Activated CD4-positive, alpha-beta T cell treated with anti-CD3 and anti-CD28 coated beads, Interleukin-2, amount 10 ng/mL, durations not matched to agents 24 days and 14 days (primary cell): ENCODE measurements at regions not wholly inside any gene's neighbourhood (a gene's known extent, or its start where the extent isn't known, plus 50 kb on each side); places are given as distances from the start of the nearest gene placed in this dataset.

Experiments
- DNase-seq: peaks from one replicate; pipeline ENCODE4 v3.0.0; 2022
- H3K27ac Mint-ChIP-seq: one replicate; pipeline ENCODE4 v1.8.0; 2022; ENCODE audit warnings: mild to moderate bottlenecking, mixed read lengths
- H3K27me3 Mint-ChIP-seq: one replicate; pipeline ENCODE4 v1.8.0; 2022; ENCODE audit warnings: mixed read lengths
- H3K36me3 Mint-ChIP-seq: one replicate; pipeline ENCODE4 v1.8.0; 2022; ENCODE audit warnings: low read depth, mild to moderate bottlenecking, mixed read lengths
- H3K4me1 Mint-ChIP-seq: one replicate; pipeline ENCODE4 v1.8.0; 2021; ENCODE audit warnings: mixed read lengths
- H3K4me3 Mint-ChIP-seq: one replicate; pipeline ENCODE4 v1.8.0; 2022; ENCODE audit warnings: mild to moderate bottlenecking, moderate library complexity, mixed read lengths
- H3K9me3 Mint-ChIP-seq: one replicate; pipeline ENCODE4 v1.8.0; 2021; ENCODE audit warnings: mixed read lengths
- intact Hi-C: fragments of 100-400 bp; cut with micrococcal nuclease; formaldehyde crosslinking; loops from one replicate; pipeline ENCODE4 v1.15.1; 2023

- H3K9me3 Mint-ChIP-seq: no peaks in the 10 kb centered on the region
- H3K36me3 Mint-ChIP-seq: no peaks in the 10 kb centered on the region
- no peak overlapping the region for H3K27ac Mint-ChIP-seq
- intact Hi-C loops: no loop called here
- no peaks in the 10 kb centered on the region for H3K4me1 Mint-ChIP-seq
- no peaks in the 10 kb centered on the region for H3K27me3 Mint-ChIP-seq
- H3K4me3 Mint-ChIP-seq: no peak overlapping the region
- DNase-seq: no peak
Observed at GRCh38 chr11:82586581-82586980, 147.1 kb downstream of the FAM181B start.

- no peak for DNase-seq
- no peak overlapping the region for H3K4me3 Mint-ChIP-seq
- no peaks in the 10 kb centered on the region for H3K36me3 Mint-ChIP-seq
- H3K4me1 Mint-ChIP-seq: no peaks in the 10 kb centered on the region
- H3K27me3 Mint-ChIP-seq: no peaks in the 10 kb centered on the region
- intact Hi-C loops: no loop called here
- H3K27ac Mint-ChIP-seq: no peak overlapping the region
- H3K9me3 Mint-ChIP-seq: no peaks in the 10 kb centered on the region
Observed at GRCh38 chr11:82577246-82577645, 156.4 kb downstream of the FAM181B start.

- Mint-ChIP-seq H3K4me3 (no peak overlapping the region), H3K27me3 (no peaks in the 10 kb centered on the region), H3K4me1 (peaks cover 3% of the 10 kb centered on the region), H3K27ac (no peak overlapping the region), H3K36me3 (no peaks in the 10 kb centered on the region), H3K9me3 (peaks cover 4% of the 10 kb centered on the region)
- DNase-seq: no peak
- intact Hi-C loops: no loop called here
Observed at GRCh38 chr11:82560836-82561235, 172.8 kb downstream of the FAM181B start.

GRCh38 chr11:82559609-82560008, 174.1 kb downstream of the FAM181B start:
- intact Hi-C loops: no loop called here
- no peak for DNase-seq
- Mint-ChIP-seq H3K4me1 (peaks cover 3% of the 10 kb centered on the region), H3K4me3 (no peak overlapping the region), H3K27me3 (peaks cover 2% of the 10 kb centered on the region), H3K9me3 (peaks cover 4% of the 10 kb centered on the region), H3K36me3 (no peaks in the 10 kb centered on the region), H3K27ac (no peak overlapping the region)

- intact Hi-C loops: no loop called here
- peaks cover 4% of the 10 kb centered on the region for H3K9me3 Mint-ChIP-seq
- DNase-seq: no peak
- H3K27me3 Mint-ChIP-seq: peaks cover 2% of the 10 kb centered on the region
- H3K4me1 Mint-ChIP-seq: peaks cover 3% of the 10 kb centered on the region
- H3K36me3 Mint-ChIP-seq: no peaks in the 10 kb centered on the region
- no peak overlapping the region for H3K27ac Mint-ChIP-seq
- H3K4me3 Mint-ChIP-seq: no peak overlapping the region
Observed at GRCh38 chr11:82557274-82557673, 176.4 kb downstream of the FAM181B start.

GRCh38 chr11:82556210-82556609, 177.5 kb downstream of the FAM181B start:
- Mint-ChIP-seq H3K36me3 (no peaks in the 10 kb centered on the region), H3K4me1 (peaks cover 3% of the 10 kb centered on the region), H3K9me3 (peaks cover 4% of the 10 kb centered on the region), H3K27ac (no peak overlapping the region), H3K27me3 (peaks cover 2% of the 10 kb centered on the region), H3K4me3 (no peak overlapping the region)
- intact Hi-C loops: no loop called here
- DNase-seq: no peak

GRCh38 chr11:82546661-82547557, 186.8 kb downstream of the FAM181B start:
- H3K9me3 Mint-ChIP-seq: no peaks in the 10 kb centered on the region
- intact Hi-C loops: no loop called here
- no peaks in the 10 kb centered on the region for H3K4me1 Mint-ChIP-seq
- no peak overlapping the region for H3K27ac Mint-ChIP-seq
- DNase-seq: no peak
- no peaks in the 10 kb centered on the region for H3K36me3 Mint-ChIP-seq
- no peaks in the 10 kb centered on the region for H3K27me3 Mint-ChIP-seq
- no peak overlapping the region for H3K4me3 Mint-ChIP-seq

GRCh38 chr11:82539669-82540068, 194.0 kb downstream of the FAM181B start:
- no peaks in the 10 kb centered on the region for H3K4me1 Mint-ChIP-seq
- intact Hi-C loops: no loop called here
- no peak overlapping the region for H3K27ac Mint-ChIP-seq
- H3K4me3 Mint-ChIP-seq: no peak overlapping the region
- H3K9me3 Mint-ChIP-seq: no peaks in the 10 kb centered on the region
- H3K27me3 Mint-ChIP-seq: no peaks in the 10 kb centered on the region
- DNase-seq: no peak
- H3K36me3 Mint-ChIP-seq: no peaks in the 10 kb centered on the region

GRCh38 chr11:82536706-82537105, 197.0 kb downstream of the FAM181B start:
- intact Hi-C loops: no loop called here
- H3K9me3 Mint-ChIP-seq: no peaks in the 10 kb centered on the region
- no peak overlapping the region for H3K27ac Mint-ChIP-seq
- no peaks in the 10 kb centered on the region for H3K4me1 Mint-ChIP-seq
- no peak overlapping the region for H3K4me3 Mint-ChIP-seq
- H3K36me3 Mint-ChIP-seq: no peaks in the 10 kb centered on the region
- H3K27me3 Mint-ChIP-seq: no peaks in the 10 kb centered on the region
- DNase-seq: no peak

GRCh38 chr11:82533628-82534327, 199.9 kb downstream of the FAM181B start:
- Mint-ChIP-seq H3K36me3 (no peaks in the 10 kb centered on the region), H3K27ac (no peak overlapping the region)
- intact Hi-C loops: no loop called here

GRCh38 chr11:82529936-82530335, 203.7 kb downstream of the FAM181B start:
- Mint-ChIP-seq H3K9me3 (no peaks in the 10 kb centered on the region), H3K4me1 (no peaks in the 10 kb centered on the region), H3K27ac (no peak overlapping the region), H3K36me3 (no peaks in the 10 kb centered on the region), H3K4me3 (no peak overlapping the region), H3K27me3 (no peaks in the 10 kb centered on the region)
- no peak for DNase-seq
- intact Hi-C loops: no loop called here

More at GRCh38 chr11:82533628-82534327, 199.9 kb downstream of the FAM181B start:
- Mint-ChIP-seq H3K4me1 (no peaks in the 10 kb centered on the region), H3K27me3 (no peaks in the 10 kb centered on the region), H3K9me3 (no peaks in the 10 kb centered on the region), H3K4me3 (no peak overlapping the region)
- no peak for DNase-seq

GRCh38 chr11:82527081-82527584, 206.5 kb downstream of the FAM181B start:
- H3K4me3 Mint-ChIP-seq: no peak overlapping the region
- intact Hi-C loops: no loop called here
- H3K27ac Mint-ChIP-seq: no peak overlapping the region
- no peaks in the 10 kb centered on the region for H3K27me3 Mint-ChIP-seq
- no peaks in the 10 kb centered on the region for H3K4me1 Mint-ChIP-seq
- no peaks in the 10 kb centered on the region for H3K36me3 Mint-ChIP-seq
- no peaks in the 10 kb centered on the region for H3K9me3 Mint-ChIP-seq
- DNase-seq: no peak

GRCh38 chr11:82523141-82523540, 210.5 kb downstream of the FAM181B start:
- DNase-seq: no peak
- no peaks in the 10 kb centered on the region for H3K36me3 Mint-ChIP-seq
- no peaks in the 10 kb centered on the region for H3K9me3 Mint-ChIP-seq
- intact Hi-C loops: no loop called here
- H3K4me3 Mint-ChIP-seq: no peak overlapping the region
- H3K27ac Mint-ChIP-seq: no peak overlapping the region
- no peaks in the 10 kb centered on the region for H3K4me1 Mint-ChIP-seq
- H3K27me3 Mint-ChIP-seq: no peaks in the 10 kb centered on the region

GRCh38 chr11:82521427-82521826, 212.2 kb downstream of the FAM181B start:
- Mint-ChIP-seq H3K27ac (no peak overlapping the region), H3K27me3 (no peaks in the 10 kb centered on the region), H3K36me3 (no peaks in the 10 kb centered on the region), H3K4me1 (no peaks in the 10 kb centered on the region), H3K9me3 (no peaks in the 10 kb centered on the region), H3K4me3 (no peak overlapping the region)
- DNase-seq: no peak
- intact Hi-C loops: no loop called here
